Uterus (tissue), 3 donors: ENCODE measurements at regions not wholly inside any gene's neighbourhood (a gene's known extent, or its start where the extent isn't known, plus 50 kb on each side); places are given as distances from the start of the nearest gene placed in this dataset.

Source experiments
- DNase-seq, 2 donors: peaks; one replicate each; pipeline ENCODE4 v3.0.0-alpha.2; 2019 to 2020
- H3K27ac ChIP-seq, 2 donors: fragments of 200-600 bp; sonication (generic); 1 replicate in 1 of 2; 2 replicates in 1 of 2; pipeline ENCODE4 v1.5.1; 2016 to 2018
- H3K27me3 ChIP-seq, 2 donors: fragments of 200-600 bp; sonication (generic); one replicate each; pipeline ENCODE4 v1.5.1; 2018 to 2019; ENCODE audit warnings: control low read depth in 1 of 2
- H3K36me3 ChIP-seq, 2 donors: fragments of 200-600 bp; sonication (generic); one replicate each; pipeline ENCODE4 v1.5.1; 2019; ENCODE audit warnings: control low read depth in 1 of 2
- H3K4me1 ChIP-seq, 2 donors: fragments of 200-600 bp; sonication (generic); one replicate each; pipeline ENCODE4 v1.5.1; 2018 to 2019; ENCODE audit warnings: control low read depth in 1 of 2
- H3K4me3 ChIP-seq, 2 donors: fragments of 200-600 bp; sonication (generic); 1 replicate in 1 of 2; 2 replicates in 1 of 2; pipeline ENCODE4 v1.5.1; 2018 to 2019; ENCODE audit warnings: mild to moderate bottlenecking in 1 of 2
- H3K9me3 ChIP-seq, 2 donors: fragments of 200-600 bp; sonication (generic); one replicate each; pipeline ENCODE4 v1.5.1; 2019; ENCODE audit warnings: control low read depth in 1 of 2
- POLR2A ChIP-seq, 2 donors: fragments of 450-650 bp; IDR thresholded peaks; one replicate each; pipeline ENCODE4 v1.6.1; 2016; ENCODE audit warnings: antibody characterized with exemption in 2 of 2, mild to moderate bottlenecking in 1 of 2, moderate library complexity in 1 of 2
- intact Hi-C: fragments of 100-400 bp; cut with DNase I; formaldehyde crosslinking; loops from one replicate; pipeline ENCODE4 v1.15.1; 2023; ENCODE audit warnings: low total_unique reads
- TF ChIP-seq, protein P1 (sequence below), 4 experiments: fragments of 200-600 bp in 2 of 4; fragments of 450-650 bp in 2 of 4; sonication (generic) in 2 of 4; IDR thresholded peaks; one replicate each; pipeline ENCODE4 v1.5.1; 2016 to 2019; ENCODE audit warnings: antibody characterized with exemption in 4 of 4, mild to moderate bottlenecking in 2 of 4, moderate library complexity in 1 of 4
- donor health status: DM: yes; HTN: yes; CAD: no.

DNA sequence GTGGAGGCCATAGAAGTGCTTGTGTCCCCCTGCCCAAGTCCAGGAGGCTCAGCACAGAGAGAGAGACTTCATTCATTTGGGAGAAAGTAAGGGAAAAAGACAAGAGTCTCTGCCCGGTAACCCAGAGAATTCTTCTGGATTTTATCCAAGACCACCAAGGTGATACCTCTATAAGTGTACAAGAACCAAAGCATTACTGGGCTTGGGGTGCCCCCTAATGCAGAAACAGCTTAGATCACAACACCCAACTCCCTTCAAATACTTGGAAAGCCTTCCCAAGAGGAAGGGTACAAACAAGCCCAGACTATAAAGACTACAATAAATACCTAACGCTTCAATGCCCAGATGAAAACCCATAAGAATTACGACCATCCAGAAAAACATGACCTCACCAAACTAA, 119.7 kb upstream of the PDE3A start:
- no peak for DNase-seq
- no peak overlapping the region for H3K4me3 ChIP-seq
- no peaks in the 10 kb centered on the region for H3K36me3 ChIP-seq
- intact Hi-C loops: no loop called here
- TF ChIP-seq, protein P1, sequence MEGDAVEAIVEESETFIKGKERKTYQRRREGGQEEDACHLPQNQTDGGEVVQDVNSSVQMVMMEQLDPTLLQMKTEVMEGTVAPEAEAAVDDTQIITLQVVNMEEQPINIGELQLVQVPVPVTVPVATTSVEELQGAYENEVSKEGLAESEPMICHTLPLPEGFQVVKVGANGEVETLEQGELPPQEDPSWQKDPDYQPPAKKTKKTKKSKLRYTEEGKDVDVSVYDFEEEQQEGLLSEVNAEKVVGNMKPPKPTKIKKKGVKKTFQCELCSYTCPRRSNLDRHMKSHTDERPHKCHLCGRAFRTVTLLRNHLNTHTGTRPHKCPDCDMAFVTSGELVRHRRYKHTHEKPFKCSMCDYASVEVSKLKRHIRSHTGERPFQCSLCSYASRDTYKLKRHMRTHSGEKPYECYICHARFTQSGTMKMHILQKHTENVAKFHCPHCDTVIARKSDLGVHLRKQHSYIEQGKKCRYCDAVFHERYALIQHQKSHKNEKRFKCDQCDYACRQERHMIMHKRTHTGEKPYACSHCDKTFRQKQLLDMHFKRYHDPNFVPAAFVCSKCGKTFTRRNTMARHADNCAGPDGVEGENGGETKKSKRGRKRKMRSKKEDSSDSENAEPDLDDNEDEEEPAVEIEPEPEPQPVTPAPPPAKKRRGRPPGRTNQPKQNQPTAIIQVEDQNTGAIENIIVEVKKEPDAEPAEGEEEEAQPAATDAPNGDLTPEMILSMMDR (IDR thresholded peaks at IDR 0.05): no peak
- no peak for TF ChIP-seq POLR2A (IDR thresholded peaks at IDR 0.05)
- H3K4me1 ChIP-seq: no peaks in the 10 kb centered on the region
- H3K9me3 ChIP-seq: no peaks in the 10 kb centered on the region
- no peak overlapping the region for H3K27ac ChIP-seq
- H3K27me3 ChIP-seq: no peaks in the 10 kb centered on the region

DNA sequence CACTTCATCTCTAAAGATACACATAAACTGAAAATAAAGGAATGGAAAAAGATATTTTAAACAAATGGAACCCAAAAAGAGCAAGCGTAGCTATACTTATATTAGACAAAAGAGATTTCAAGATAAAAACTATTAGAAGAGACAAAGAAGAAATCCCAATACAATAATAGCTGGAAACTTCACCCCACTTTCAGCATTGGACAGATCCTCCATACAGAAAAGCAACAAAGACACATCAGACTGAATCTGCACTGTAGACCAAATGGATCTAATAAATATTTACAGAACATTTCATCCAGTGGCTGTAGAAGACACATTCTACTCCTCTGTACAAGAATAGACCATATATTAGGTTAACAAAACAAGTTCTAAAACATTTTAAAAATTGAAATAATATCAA, 117.6 kb upstream of the PDE3A start:
- intact Hi-C loops: no loop called here
- TF ChIP-seq POLR2A (IDR thresholded peaks at IDR 0.05): no peak
- TF ChIP-seq, protein P1 (IDR thresholded peaks at IDR 0.05): no peak

DNA sequence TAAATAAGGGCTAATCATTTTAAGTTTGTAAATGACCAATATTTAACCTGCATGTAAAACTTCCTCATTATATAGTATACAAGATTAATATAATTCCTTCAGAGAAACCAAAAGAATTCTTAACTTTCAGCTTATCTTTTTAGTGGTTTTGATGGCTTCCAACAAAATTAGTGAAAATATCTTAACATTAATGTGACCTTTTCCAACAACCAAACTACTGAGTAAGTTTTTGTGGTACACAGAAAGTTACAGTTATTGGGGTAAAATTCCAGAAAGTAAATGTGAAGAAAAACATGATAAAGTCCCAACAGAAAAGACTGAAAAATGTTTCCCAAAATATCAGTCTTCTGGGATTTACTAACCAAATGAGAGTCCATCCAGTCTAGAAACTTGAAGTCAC, 111.0 kb upstream of the PDE3A start:
- H3K36me3 ChIP-seq: no peaks in the 10 kb centered on the region
- DNase-seq: no peak
- H3K4me3 ChIP-seq: no peak overlapping the region
- no peak overlapping the region for H3K27ac ChIP-seq
- H3K4me1 ChIP-seq: no peaks in the 10 kb centered on the region
- intact Hi-C loops: no loop called here
- no peaks in the 10 kb centered on the region for H3K27me3 ChIP-seq
- H3K9me3 ChIP-seq: no peaks in the 10 kb centered on the region
- TF ChIP-seq POLR2A (IDR thresholded peaks at IDR 0.05): no peak
- TF ChIP-seq, protein P1 (IDR thresholded peaks at IDR 0.05): no peak

More for the DNA sequence above, 117.6 kb upstream of the PDE3A start:
- no peaks in the 10 kb centered on the region for H3K4me1 ChIP-seq
- no peak for DNase-seq
- no peaks in the 10 kb centered on the region for H3K27me3 ChIP-seq
- H3K9me3 ChIP-seq: no peaks in the 10 kb centered on the region
- H3K4me3 ChIP-seq: no peak overlapping the region
- H3K36me3 ChIP-seq: no peaks in the 10 kb centered on the region
- H3K27ac ChIP-seq: no peak overlapping the region

DNA sequence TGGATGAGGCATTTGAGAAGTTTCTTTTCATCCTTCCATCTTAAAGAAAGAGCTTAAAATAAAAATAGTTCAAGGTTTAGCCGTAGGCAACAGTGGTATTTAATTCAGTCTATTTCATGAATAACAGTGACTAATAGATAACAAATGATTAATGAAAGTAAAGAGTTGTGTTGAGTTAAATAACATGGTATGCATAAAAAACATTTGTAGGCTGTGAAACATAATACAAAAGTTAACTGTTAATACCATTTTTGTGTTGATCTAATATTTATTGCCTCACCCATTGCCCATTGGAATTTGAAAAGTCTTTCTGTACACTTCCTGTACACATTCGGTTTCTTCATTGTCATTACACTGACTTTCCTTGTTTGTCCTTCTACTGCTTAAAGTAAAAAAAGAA, 108.6 kb upstream of the PDE3A start:
- Histone ChIP-seq H3K4me1 (no peaks in the 10 kb centered on the region), H3K4me3 (no peak overlapping the region), H3K9me3 (no peaks in the 10 kb centered on the region), H3K27ac (no peak overlapping the region), H3K27me3 (no peaks in the 10 kb centered on the region), H3K36me3 (no peaks in the 10 kb centered on the region)
- no peak for DNase-seq
- no peak for TF ChIP-seq POLR2A (IDR thresholded peaks at IDR 0.05)
- TF ChIP-seq, protein P1 (IDR thresholded peaks at IDR 0.05): no peak
- intact Hi-C loops: no loop called here

DNA sequence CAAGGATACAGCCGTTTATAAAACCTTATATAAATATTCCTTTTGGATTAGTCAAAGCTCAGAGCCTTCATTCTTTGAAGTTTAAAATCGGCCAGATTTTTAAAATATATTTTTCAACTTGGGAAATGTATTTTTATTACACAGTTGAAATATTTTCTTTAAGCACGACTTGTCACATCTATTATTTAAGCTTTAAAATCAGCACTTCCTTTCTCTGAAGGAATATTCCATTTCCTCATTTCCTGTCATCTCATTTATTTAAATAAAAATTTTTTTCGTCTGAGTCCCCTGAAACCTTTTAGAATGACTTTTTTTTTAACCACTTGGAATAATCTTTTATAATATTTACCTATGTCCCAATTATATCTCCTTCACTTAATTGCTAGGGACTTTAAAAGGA, 107.5 kb upstream of the PDE3A start:
- Histone ChIP-seq H3K4me1 (no peaks in the 10 kb centered on the region), H3K9me3 (no peaks in the 10 kb centered on the region), H3K27me3 (no peaks in the 10 kb centered on the region), H3K4me3 (no peak overlapping the region), H3K36me3 (no peaks in the 10 kb centered on the region), H3K27ac (no peak overlapping the region)
- intact Hi-C loops: no loop called here
- no peak for TF ChIP-seq POLR2A (IDR thresholded peaks at IDR 0.05)
- TF ChIP-seq, protein P1 (IDR thresholded peaks at IDR 0.05): no peak
- DNase-seq: no peak
